ENCODE measurements at regions not wholly inside any gene's neighbourhood (a gene's known extent, or its start where the extent isn't known, plus 50 kb on each side); places are given as distances from the start of the nearest gene placed in this dataset.

GRCh38 chr16:13805951-13806350 is 114.0 kb upstream of the ERCC4 start:
- TF ChIP-seq POLR2A (IDR thresholded peaks at IDR 0.05) (no peak), POLR2AphosphoS5 (IDR thresholded peaks at IDR 0.05) (no peak)

Data from sigmoid colon (tissue), 4 donors.